ENCODE measurements at regions not wholly inside any gene's neighbourhood (a gene's known extent, or its start where the extent isn't known, plus 50 kb on each side); places are given as distances from the start of the nearest gene placed in this dataset.

DNA sequence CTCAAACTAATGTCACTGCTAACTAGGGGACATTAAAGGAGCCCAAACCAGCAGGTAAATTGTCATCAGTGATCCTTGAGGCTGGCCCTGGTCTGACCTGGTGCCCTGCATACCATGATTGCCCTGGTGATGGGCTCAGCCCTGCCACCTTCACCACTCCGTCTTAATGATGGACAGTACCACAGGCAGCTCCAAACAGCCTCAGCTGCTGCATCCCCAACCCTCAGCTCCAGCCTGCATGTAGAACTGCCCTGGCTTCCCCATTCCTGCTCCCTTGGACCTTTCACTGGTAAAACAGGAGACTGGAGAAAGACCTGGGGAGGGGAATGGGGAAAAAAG lies 190.0 kb downstream of the GAS1 start:
- H3F3A ChIP-seq (ENCODE audit: insufficient read depth, low read length): no peaks in the 10 kb centered on the region
- no peak overlapping the region for H3K4me2 ChIP-seq (ENCODE audit: low read length)
- no peaks in the 10 kb centered on the region for H3K9me2 ChIP-seq (ENCODE audit: low read depth, low read length)
- no peaks in the 10 kb centered on the region for H3K36me3 ChIP-seq (ENCODE audit: insufficient read depth, low read length)
- H3K9me3 ChIP-seq (ENCODE audit: low read length): no peaks in the 10 kb centered on the region
- H3K9ac ChIP-seq (ENCODE audit: low read length): no peak overlapping the region
- H3K4me3 ChIP-seq (ENCODE audit: low read depth, low read length, poor library complexity, severe bottlenecking): no peak overlapping the region
- no peaks in the 10 kb centered on the region for H3K4me1 ChIP-seq (ENCODE audit: insufficient read depth, low read length, severe bottlenecking)
- H3K79me2 ChIP-seq (ENCODE audit: insufficient read depth, low read length): no peaks in the 10 kb centered on the region
- no peak overlapping the region for H2AFZ ChIP-seq (ENCODE audit: low read length)
- H3K27me3 ChIP-seq (ENCODE audit: insufficient read depth, low read length): no peaks in the 10 kb centered on the region
- H3K27ac ChIP-seq (ENCODE audit: low read depth, low read length, poor library complexity, severe bottlenecking): no peak overlapping the region
- TF ChIP-seq CTCF (IDR thresholded peaks at IDR 0.05; ENCODE audit: low read length) (no peak), EZH2 (IDR thresholded peaks at IDR 0.05; ENCODE audit: borderline replicate concordance, low read length) (no peak)
- no peaks in the 10 kb centered on the region for H4K20me1 ChIP-seq (ENCODE audit: insufficient read depth, low read length)

GRCh38 chr9:86756576-86757381 lies 190.5 kb downstream of the GAS1 start:
- Histone ChIP-seq H3K36me3 (ENCODE audit: insufficient read depth, low read length) (no peaks in the 10 kb centered on the region), H3K9me2 (ENCODE audit: low read depth, low read length) (no peaks in the 10 kb centered on the region), H3K9me3 (ENCODE audit: low read length) (no peaks in the 10 kb centered on the region), H3K79me2 (ENCODE audit: insufficient read depth, low read length) (no peaks in the 10 kb centered on the region), H3F3A (ENCODE audit: insufficient read depth, low read length) (no peaks in the 10 kb centered on the region), H3K4me3 (ENCODE audit: low read depth, low read length, poor library complexity, severe bottlenecking) (no peak overlapping the region), H3K27me3 (ENCODE audit: insufficient read depth, low read length) (no peaks in the 10 kb centered on the region), H2AFZ (ENCODE audit: low read length) (no peak overlapping the region), H4K20me1 (ENCODE audit: insufficient read depth, low read length) (no peaks in the 10 kb centered on the region), H3K4me1 (ENCODE audit: insufficient read depth, low read length, severe bottlenecking) (no peaks in the 10 kb centered on the region), H3K4me2 (ENCODE audit: low read length) (no peak overlapping the region), H3K27ac (ENCODE audit: low read depth, low read length, poor library complexity, severe bottlenecking) (no peak overlapping the region), H3K9ac (ENCODE audit: low read length) (no peak overlapping the region)
- TF ChIP-seq EZH2 (IDR thresholded peaks at IDR 0.05; ENCODE audit: borderline replicate concordance, low read length): no peak
- TF ChIP-seq CTCF (IDR thresholded peaks at IDR 0.05; ENCODE audit: low read length): no peak

GRCh38 chr9:86755561-86755941 lies 191.8 kb downstream of the GAS1 start:
- H3K4me1 ChIP-seq (ENCODE audit: insufficient read depth, low read length, severe bottlenecking): no peaks in the 10 kb centered on the region
- H3F3A ChIP-seq (ENCODE audit: insufficient read depth, low read length): no peaks in the 10 kb centered on the region

More at GRCh38 chr9:86755561-86755941, 191.8 kb downstream of the GAS1 start:
- Histone ChIP-seq H3K9me2 (ENCODE audit: low read depth, low read length) (no peaks in the 10 kb centered on the region), H2AFZ (ENCODE audit: low read length) (no peak overlapping the region), H3K9me3 (ENCODE audit: low read length) (no peaks in the 10 kb centered on the region), H3K79me2 (ENCODE audit: insufficient read depth, low read length) (no peaks in the 10 kb centered on the region), H3K9ac (ENCODE audit: low read length) (no peak overlapping the region), H3K27me3 (ENCODE audit: insufficient read depth, low read length) (no peaks in the 10 kb centered on the region), H3K36me3 (ENCODE audit: insufficient read depth, low read length) (no peaks in the 10 kb centered on the region), H3K4me2 (ENCODE audit: low read length) (no peak overlapping the region), H3K4me3 (ENCODE audit: low read depth, low read length, poor library complexity, severe bottlenecking) (no peak overlapping the region), H3K27ac (ENCODE audit: low read depth, low read length, poor library complexity, severe bottlenecking) (no peak overlapping the region), H4K20me1 (ENCODE audit: insufficient read depth, low read length) (no peaks in the 10 kb centered on the region)
- no peak for TF ChIP-seq EZH2 (IDR thresholded peaks at IDR 0.05; ENCODE audit: borderline replicate concordance, low read length)
- TF ChIP-seq CTCF (IDR thresholded peaks at IDR 0.05; ENCODE audit: low read length): no peak

Data from OCI-LY1 (cell line).